Stimulated activated naive CD8-positive, alpha-beta T cell treated with anti-CD3 and anti-CD28 coated beads, Interleukin-15, amount 100 ng/mL, for 72 hours (primary cell): ENCODE measurements at regions not wholly inside any gene's neighbourhood (a gene's known extent, or its start where the extent isn't known, plus 50 kb on each side); places are given as distances from the start of the nearest gene placed in this dataset.

Experiments
- ATAC-seq: fragments of 150-1000 bp; cut with Tn5 transposase; 2 replicates; pipeline ENCODE4 v1.10.0; 2021; ENCODE audit warnings: mild to moderate bottlenecking, moderate library complexity
- DNase-seq, 2 donors: peaks; one replicate each; pipeline ENCODE4 v3.0.0; 2021 to 2022
- H3K27ac Mint-ChIP-seq, 2 donors: one replicate each; pipeline ENCODE4 v1.8.0; 2022; ENCODE audit warnings: mild to moderate bottlenecking in 2 of 2, mixed read lengths in 2 of 2, moderate library complexity in 2 of 2
- H3K27me3 Mint-ChIP-seq: one replicate; pipeline ENCODE4 v1.8.0; 2022; ENCODE audit warnings: mixed read lengths
- H3K4me1 Mint-ChIP-seq: one replicate; pipeline ENCODE4 v1.8.0; 2022; ENCODE audit warnings: mild to moderate bottlenecking, mixed read lengths
- H3K4me3 Mint-ChIP-seq, 2 donors: one replicate each; pipeline ENCODE4 v1.8.0; 2022; ENCODE audit warnings: mild to moderate bottlenecking in 2 of 2, mixed read lengths in 2 of 2, moderate library complexity in 1 of 2
- H3K9me3 Mint-ChIP-seq, 2 donors: one replicate each; pipeline ENCODE4 v1.8.0; 2022; ENCODE audit warnings: mixed read lengths in 2 of 2

- ATAC-seq (no peak), DNase-seq (no peak)
- H3K9me3 Mint-ChIP-seq = peaks cover 16 to 30% of the 10 kb centered on the region in 2 donors
- H3K4me3 Mint-ChIP-seq = no peak overlapping the region
- H3K27me3 Mint-ChIP-seq = no peaks in the 10 kb centered on the region
- peaks cover 16% of the 10 kb centered on the region for H3K4me1 Mint-ChIP-seq
- H3K27ac Mint-ChIP-seq = no peak overlapping the region
These were observed 721.0 kb downstream of the BCL11B start for GRCh38 chr14:98551028-98551427.

- Mint-ChIP-seq H3K4me1 (no peaks in the 10 kb centered on the region), H3K9me3 (peaks cover 7 to 18% of the 10 kb centered on the region in 2 donors), H3K27me3 (no peaks in the 10 kb centered on the region), H3K27ac (no peak overlapping the region), H3K4me3 (no peak overlapping the region)
- ATAC-seq (no peak), DNase-seq (no peak)
These were observed 716.6 kb downstream of the BCL11B start for GRCh38 chr14:98555440-98555839.

GRCh38 chr14:98564006-98564405 is 708.0 kb downstream of the BCL11B start:
- Mint-ChIP-seq H3K4me3 (no peak overlapping the region), H3K4me1 (peaks cover 6% of the 10 kb centered on the region), H3K27me3 (no peaks in the 10 kb centered on the region), H3K9me3 (peaks cover 5 to 27% of the 10 kb centered on the region in 2 donors), H3K27ac (no peak overlapping the region)
- DNase-seq (no peak), ATAC-seq (no peak)

- Mint-ChIP-seq H3K4me1 (peaks cover 6% of the 10 kb centered on the region), H3K27ac (no peak overlapping the region), H3K9me3 (peaks cover 0 to 22% of the 10 kb centered on the region in 2 donors), H3K4me3 (no peak overlapping the region), H3K27me3 (no peaks in the 10 kb centered on the region)
- ATAC-seq (no peak), DNase-seq (no peak)
These were observed 707.5 kb downstream of the BCL11B start for GRCh38 chr14:98564541-98564940.

- Mint-ChIP-seq H3K4me3 (no peak overlapping the region), H3K27me3 (no peaks in the 10 kb centered on the region), H3K9me3 (peaks cover 0 to 8% of the 10 kb centered on the region in 2 donors), H3K4me1 (no peaks in the 10 kb centered on the region), H3K27ac (no peak overlapping the region)
- ATAC-seq = no peak
- no peak for DNase-seq
These were observed 700.9 kb downstream of the BCL11B start for GRCh38 chr14:98571104-98571503.

GRCh38 chr14:98573082-98573481 is 698.9 kb downstream of the BCL11B start:
- Mint-ChIP-seq H3K4me3 (no peak overlapping the region), H3K27ac (no peak overlapping the region), H3K4me1 (no peaks in the 10 kb centered on the region), H3K9me3 (peaks cover 0 to 8% of the 10 kb centered on the region in 2 donors), H3K27me3 (no peaks in the 10 kb centered on the region)
- DNase-seq (no peak), ATAC-seq (no peak)

GRCh38 chr14:98576463-98576862 is 695.5 kb downstream of the BCL11B start:
- H3K27me3 Mint-ChIP-seq = no peaks in the 10 kb centered on the region
- H3K4me1 Mint-ChIP-seq = no peaks in the 10 kb centered on the region
- no peak for ATAC-seq
- no peak overlapping the region for H3K27ac Mint-ChIP-seq
- DNase-seq = no peak
- peaks cover 6 to 12% of the 10 kb centered on the region in 2 donors for H3K9me3 Mint-ChIP-seq
- H3K4me3 Mint-ChIP-seq = no peak overlapping the region

- no peak overlapping the region for H3K4me3 Mint-ChIP-seq
- H3K9me3 Mint-ChIP-seq = peaks cover 6 to 8% of the 10 kb centered on the region in 2 donors
- H3K27me3 Mint-ChIP-seq = no peaks in the 10 kb centered on the region
- no peak overlapping the region for H3K27ac Mint-ChIP-seq
- DNase-seq (no peak), ATAC-seq (no peak)
- H3K4me1 Mint-ChIP-seq = no peaks in the 10 kb centered on the region
These were observed 693.8 kb downstream of the BCL11B start for GRCh38 chr14:98578204-98578603.

- no peaks in the 10 kb centered on the region for H3K27me3 Mint-ChIP-seq
- no peak overlapping the region for H3K4me3 Mint-ChIP-seq
- H3K4me1 Mint-ChIP-seq = no peaks in the 10 kb centered on the region
- ATAC-seq (no peak), DNase-seq (no peak)
- H3K9me3 Mint-ChIP-seq = peaks cover 6 to 8% of the 10 kb centered on the region in 2 donors
- no peak overlapping the region for H3K27ac Mint-ChIP-seq
These were observed 692.9 kb downstream of the BCL11B start for GRCh38 chr14:98579140-98579539.

GRCh38 chr14:98580131-98580678 is 691.8 kb downstream of the BCL11B start:
- DNase-seq = no peak
- peaks cover 6 to 8% of the 10 kb centered on the region in 2 donors for H3K9me3 Mint-ChIP-seq

GRCh38 chr14:98582276-98582675 is 689.7 kb downstream of the BCL11B start:
- no peak overlapping the region for H3K27ac Mint-ChIP-seq

More at GRCh38 chr14:98580131-98580678, 691.8 kb downstream of the BCL11B start:
- Mint-ChIP-seq H3K4me3 (no peak overlapping the region), H3K27ac (no peak overlapping the region), H3K27me3 (no peaks in the 10 kb centered on the region), H3K4me1 (no peaks in the 10 kb centered on the region)
- ATAC-seq = no peak

GRCh38 chr14:98591161-98591560 is 680.8 kb downstream of the BCL11B start:
- no peaks in the 10 kb centered on the region for H3K9me3 Mint-ChIP-seq
- no peak for DNase-seq
- H3K4me3 Mint-ChIP-seq = no peak overlapping the region
- no peak overlapping the region for H3K27ac Mint-ChIP-seq
- H3K27me3 Mint-ChIP-seq = no peaks in the 10 kb centered on the region
- H3K4me1 Mint-ChIP-seq = no peaks in the 10 kb centered on the region
- no peak for ATAC-seq

More at GRCh38 chr14:98582276-98582675, 689.7 kb downstream of the BCL11B start:
- DNase-seq = no peak
- H3K4me1 Mint-ChIP-seq = no peaks in the 10 kb centered on the region
- no peak for ATAC-seq
- peaks cover 6 to 8% of the 10 kb centered on the region in 2 donors for H3K9me3 Mint-ChIP-seq
- H3K4me3 Mint-ChIP-seq = no peak overlapping the region
- H3K27me3 Mint-ChIP-seq = no peaks in the 10 kb centered on the region

- Mint-ChIP-seq H3K9me3 (peaks cover 6 to 8% of the 10 kb centered on the region in 2 donors), H3K27me3 (no peaks in the 10 kb centered on the region), H3K27ac (no peak overlapping the region), H3K4me1 (no peaks in the 10 kb centered on the region), H3K4me3 (no peak overlapping the region)
- DNase-seq = no peak
- ATAC-seq = no peak
These were observed 679.3 kb downstream of the BCL11B start for GRCh38 chr14:98592611-98593170.

GRCh38 chr14:98593361-98593761 is 678.6 kb downstream of the BCL11B start:
- no peaks in the 10 kb centered on the region for H3K27me3 Mint-ChIP-seq
- ATAC-seq (no peak), DNase-seq (no peak)
- no peaks in the 10 kb centered on the region for H3K4me1 Mint-ChIP-seq
- H3K27ac Mint-ChIP-seq = peak overlapping the region in 1 of 2 donors; percentile 57
- peaks cover 10 to 14% of the 10 kb centered on the region in 2 donors for H3K9me3 Mint-ChIP-seq
- no peak overlapping the region for H3K4me3 Mint-ChIP-seq

- no peaks in the 10 kb centered on the region for H3K4me1 Mint-ChIP-seq
These were observed 677.8 kb downstream of the BCL11B start for GRCh38 chr14:98594156-98594555.

GRCh38 chr14:98598576-98598975 is 673.4 kb downstream of the BCL11B start:
- Mint-ChIP-seq H3K4me3 (no peak overlapping the region), H3K4me1 (no peaks in the 10 kb centered on the region), H3K27me3 (no peaks in the 10 kb centered on the region), H3K9me3 (peaks cover 10 to 14% of the 10 kb centered on the region in 2 donors), H3K27ac (no peak overlapping the region)
- ATAC-seq = no peak
- no peak for DNase-seq

More at GRCh38 chr14:98594156-98594555, 677.8 kb downstream of the BCL11B start:
- no peak for ATAC-seq
- DNase-seq = no peak
- Mint-ChIP-seq H3K27me3 (no peaks in the 10 kb centered on the region), H3K27ac (no peak overlapping the region), H3K4me3 (no peak overlapping the region), H3K9me3 (peaks cover 10 to 14% of the 10 kb centered on the region in 2 donors)

GRCh38 chr14:98599082-98599481 is 672.9 kb downstream of the BCL11B start:
- no peaks in the 10 kb centered on the region for H3K4me1 Mint-ChIP-seq
- H3K4me3 Mint-ChIP-seq = no peak overlapping the region
- no peak overlapping the region for H3K27ac Mint-ChIP-seq
- DNase-seq = no peak
- no peaks in the 10 kb centered on the region for H3K27me3 Mint-ChIP-seq
- peaks cover 10 to 14% of the 10 kb centered on the region in 2 donors for H3K9me3 Mint-ChIP-seq
- ATAC-seq = no peak
